ENCODE measurements at regions not wholly inside any gene's neighbourhood (a gene's known extent, or its start where the extent isn't known, plus 50 kb on each side); places are given as distances from the start of the nearest gene placed in this dataset.

- H3K4me3 ChIP-seq (ENCODE audit: low read depth, low read length), result no peak overlapping the region
- TF ChIP-seq MAX (IDR thresholded peaks at IDR 0.05; ENCODE audit: low read depth, low read length) (no peak), MYC (IDR thresholded peaks at IDR 0.05; ENCODE audit: low read depth, low read length) (no peak), POLR2A (IDR thresholded peaks at IDR 0.05; ENCODE audit: extremely low read depth, insufficient read length) (no peak), CTCF (IDR thresholded peaks at IDR 0.05; ENCODE audit: low read depth, low read length) (no peak)
- DNase-seq (ENCODE audit: low read depth), result no peak
These were observed 462.3 kb downstream of the PTPRU start for GRCh38 chr1:29698626-29699025.

GRCh38 chr1:29698033-29698432 lies 461.7 kb downstream of the PTPRU start:
- peak; percentile 34 for TF ChIP-seq CTCF (IDR thresholded peaks at IDR 0.05; ENCODE audit: low read depth, low read length)
- no peak for TF ChIP-seq POLR2A (IDR thresholded peaks at IDR 0.05; ENCODE audit: extremely low read depth, insufficient read length)
- DNase-seq (ENCODE audit: low read depth), result peak; percentile 29

GRCh38 chr1:29697391-29697780 lies 461.1 kb downstream of the PTPRU start:
- H3K4me3 ChIP-seq (ENCODE audit: low read depth, low read length), result no peak overlapping the region
- no peak for DNase-seq (ENCODE audit: low read depth)
- TF ChIP-seq MYC (IDR thresholded peaks at IDR 0.05; ENCODE audit: low read depth, low read length) (no peak), POLR2A (IDR thresholded peaks at IDR 0.05; ENCODE audit: extremely low read depth, insufficient read length) (no peak), MAX (IDR thresholded peaks at IDR 0.05; ENCODE audit: low read depth, low read length) (no peak), CTCF (IDR thresholded peaks at IDR 0.05; ENCODE audit: low read depth, low read length) (no peak)

More at GRCh38 chr1:29698033-29698432, 461.7 kb downstream of the PTPRU start:
- H3K4me3 ChIP-seq (ENCODE audit: low read depth, low read length), result no peak overlapping the region

- DNase-seq (ENCODE audit: low read depth), result no peak
- TF ChIP-seq POLR2A (IDR thresholded peaks at IDR 0.05; ENCODE audit: extremely low read depth, insufficient read length) (no peak), MAX (IDR thresholded peaks at IDR 0.05; ENCODE audit: low read depth, low read length) (no peak), MYC (IDR thresholded peaks at IDR 0.05; ENCODE audit: low read depth, low read length) (no peak), CTCF (IDR thresholded peaks at IDR 0.05; ENCODE audit: low read depth, low read length) (no peak)
- no peak overlapping the region for H3K4me3 ChIP-seq (ENCODE audit: low read depth, low read length)
These were observed 460.5 kb downstream of the PTPRU start for GRCh38 chr1:29696656-29697390.

- DNase-seq (ENCODE audit: low read depth), result no peak
- TF ChIP-seq POLR2A (IDR thresholded peaks at IDR 0.05; ENCODE audit: extremely low read depth, insufficient read length) (no peak), CTCF (IDR thresholded peaks at IDR 0.05; ENCODE audit: low read depth, low read length) (no peak), MAX (IDR thresholded peaks at IDR 0.05; ENCODE audit: low read depth, low read length) (no peak), MYC (IDR thresholded peaks at IDR 0.05; ENCODE audit: low read depth, low read length) (no peak)
- H3K4me3 ChIP-seq (ENCODE audit: low read depth, low read length), result no peak overlapping the region
These were observed 459.5 kb downstream of the PTPRU start for GRCh38 chr1:29695803-29696202.

All from NB4 (cell line).